H9 (cell line): ENCODE measurements at regions not wholly inside any gene's neighbourhood (a gene's known extent, or its start where the extent isn't known, plus 50 kb on each side); places are given as distances from the start of the nearest gene placed in this dataset.

ENCODE experiments used
- DNase-seq: peaks from one replicate; pipeline ENCODE4 v3.0.0-alpha.2; 2017
- H2AFZ ChIP-seq: one replicate; pipeline ENCODE4 v1.6.1; 2013; ENCODE audit warnings: mild to moderate bottlenecking, low read length, control low read depth, moderate library complexity
- H2AK5ac ChIP-seq: 2 replicates; pipeline ENCODE4 v1.6.1; 2013; ENCODE audit warnings: low read length, control low read depth, mixed read lengths; ENCODE audit not compliant: insufficient read length
- H2BK120ac ChIP-seq: one replicate; pipeline ENCODE4 v1.6.1; 2013; ENCODE audit warnings: low read depth, mild to moderate bottlenecking, low read length, control low read depth, inconsistent platforms; ENCODE audit not compliant: poor library complexity, severe bottlenecking
- H2BK12ac ChIP-seq: 2 replicates; pipeline ENCODE4 v1.6.1; 2013; ENCODE audit warnings: low read length, control low read depth, mixed read lengths, low read depth; ENCODE audit not compliant: insufficient read length
- H2BK15ac ChIP-seq: 2 replicates; pipeline ENCODE4 v1.6.1; 2013; ENCODE audit warnings: low read depth, low read length, control low read depth
- H2BK20ac ChIP-seq: one replicate; pipeline ENCODE4 v1.6.1; 2013; ENCODE audit warnings: low read depth, mild to moderate bottlenecking, low read length, control low read depth, inconsistent platforms; ENCODE audit not compliant: poor library complexity, severe bottlenecking
- H2BK5ac ChIP-seq: 2 replicates; pipeline ENCODE4 v1.6.1; 2013; ENCODE audit warnings: low read length, control low read depth, mixed read lengths; ENCODE audit not compliant: insufficient read length
- H3K14ac ChIP-seq: 2 replicates; pipeline ENCODE4 v1.6.1; 2013; ENCODE audit warnings: low read length, control low read depth; ENCODE audit not compliant: insufficient read depth
- H3K18ac ChIP-seq: 2 replicates; pipeline ENCODE4 v1.6.1; 2013; ENCODE audit warnings: low read depth, mild to moderate bottlenecking, mixed read lengths, low read length, control low read depth; ENCODE audit not compliant: insufficient read length
- H3K23ac ChIP-seq: 2 replicates; pipeline ENCODE4 v1.6.1; 2013; ENCODE audit warnings: low read length, control low read depth, mixed read lengths, low read depth; ENCODE audit not compliant: insufficient read length
- H3K23me2 ChIP-seq: 2 replicates; pipeline ENCODE4 v1.6.1; 2013; ENCODE audit warnings: low read depth, mild to moderate bottlenecking, mixed read lengths, low read length, control low read depth; ENCODE audit not compliant: insufficient read length, poor library complexity, severe bottlenecking
- H3K27ac ChIP-seq: 2 replicates; pipeline ENCODE4 v1.5.1; 2013; ENCODE audit warnings: low read length, control low read depth, mixed read lengths, low read depth; ENCODE audit not compliant: insufficient read length
- H3K27me3 ChIP-seq: 2 replicates; pipeline ENCODE4 v1.6.1; 2013; ENCODE audit warnings: low read length, control low read depth, inconsistent platforms; ENCODE audit not compliant: insufficient read depth
- H3K4ac ChIP-seq: 2 replicates; pipeline ENCODE4 v1.6.1; 2013; ENCODE audit warnings: low read depth, mild to moderate bottlenecking, control low read depth, inconsistent platforms, low read length, moderate library complexity
- H3K4me1 ChIP-seq: 2 replicates; pipeline ENCODE4 v1.6.1; 2013; ENCODE audit warnings: low read length, control low read depth, inconsistent platforms; ENCODE audit not compliant: insufficient read depth
- H3K4me2 ChIP-seq: 2 replicates; pipeline ENCODE4 v1.6.1; 2013; ENCODE audit warnings: low read length, control low read depth, mixed read lengths; ENCODE audit not compliant: insufficient read length, insufficient read depth
- H3K56ac ChIP-seq: 2 replicates; pipeline ENCODE4 v1.6.1; 2013; ENCODE audit warnings: low read depth, mild to moderate bottlenecking, mixed read lengths, low read length, control low read depth; ENCODE audit not compliant: insufficient read length
- H3K79me1 ChIP-seq: 2 replicates; pipeline ENCODE4 v1.6.1; 2013; ENCODE audit warnings: low read depth, mild to moderate bottlenecking, moderate library complexity, low read length, control low read depth, inconsistent platforms; ENCODE audit not compliant: insufficient read depth, poor library complexity, severe bottlenecking
- H3K79me2 ChIP-seq: 2 replicates; pipeline ENCODE4 v1.6.1; 2013; ENCODE audit warnings: low read length, control low read depth, inconsistent platforms; ENCODE audit not compliant: insufficient read depth
- H3K9ac ChIP-seq: 2 replicates; pipeline ENCODE4 v1.6.1; 2013; ENCODE audit warnings: low read length, control low read depth, mixed read lengths; ENCODE audit not compliant: insufficient read length; ENCODE audit errors: extremely low read depth
- H3K9me3 ChIP-seq: one replicate; pipeline ENCODE4 v1.6.1; 2013; ENCODE audit warnings: low read depth, low read length, inconsistent platforms; ENCODE audit not compliant: control insufficient read depth
- H3T11ph ChIP-seq: one replicate; pipeline ENCODE4 v1.6.1; 2013; ENCODE audit warnings: mild to moderate bottlenecking, low read length, control low read depth, inconsistent platforms
- H4K20me1 ChIP-seq: one replicate; pipeline ENCODE4 v1.6.1; 2013; ENCODE audit not compliant: control insufficient read depth, insufficient read length, insufficient read depth
- H4K5ac ChIP-seq: 2 replicates; pipeline ENCODE4 v1.6.1; 2013; ENCODE audit warnings: low read depth, mild to moderate bottlenecking, mixed read lengths, low read length, control low read depth; ENCODE audit not compliant: insufficient read length
- H4K8ac ChIP-seq: replicated peaks from 2 replicates; pipeline ENCODE4 v1.6.1; 2013; ENCODE audit warnings: low read length, control low read depth, mixed read lengths, low read depth; ENCODE audit not compliant: insufficient read length
- H4K91ac ChIP-seq: 2 replicates; pipeline ENCODE4 v1.6.1; 2013; ENCODE audit warnings: low read depth, mild to moderate bottlenecking, moderate library complexity, mixed read lengths, low read length, control low read depth; ENCODE audit not compliant: insufficient read length
- H3K27ac Mint-ChIP-seq, 3 experiments: 2 replicates in 2 of 3; 3 replicates in 1 of 3; pipeline ENCODE4 v1.8.0; 2020 to 2021; ENCODE audit warnings: mixed read lengths in 3 of 3, mild to moderate bottlenecking in 1 of 3, moderate library complexity in 1 of 3
- H3K27me3 Mint-ChIP-seq: 2 replicates; pipeline ENCODE4 v1.8.0; 2021; ENCODE audit warnings: low read depth, mild to moderate bottlenecking, moderate library complexity, mixed read lengths
- H3K36me3 Mint-ChIP-seq, 3 experiments: 2 replicates in 2 of 3; 3 replicates in 1 of 3; pipeline ENCODE4 v1.8.0; 2020 to 2021; ENCODE audit warnings: low read depth in 3 of 3, mixed read lengths in 3 of 3; ENCODE audit not compliant: insufficient read depth in 1 of 3
- H3K4me1 Mint-ChIP-seq, 2 experiments: 2 replicates each; pipeline ENCODE4 v1.8.0; 2020; ENCODE audit warnings: mixed read lengths in 2 of 2
- H3K4me3 Mint-ChIP-seq, 2 experiments: 2 replicates in 1 of 2; 3 replicates in 1 of 2; pipeline ENCODE4 v1.8.0; 2020 to 2021; ENCODE audit warnings: mild to moderate bottlenecking in 2 of 2, mixed read lengths in 2 of 2, moderate library complexity in 1 of 2
- H3K9me3 Mint-ChIP-seq, 2 experiments: 2 replicates in 1 of 2; 3 replicates in 1 of 2; pipeline ENCODE4 v1.8.0; 2020; ENCODE audit warnings: mild to moderate bottlenecking in 2 of 2, mixed read lengths in 2 of 2, moderate library complexity in 1 of 2
- CTCF ChIP-seq: fragments of 200-600 bp; sonication (generic); conservative IDR thresholded peaks from 3 replicates; pipeline ENCODE4 v1.8.0; 2021; ENCODE audit warnings: antibody characterized with exemption, mild to moderate bottlenecking
- WGBS: extraction: QIAGEN DNeasy Blood & Tissue Kit; methylation state at CpG from one replicate; pipeline ENCODE4 v1.1.7; 2013; ENCODE audit warnings: missing lambda C conversion rate, low lambda C conversion rate, mixed read lengths; ENCODE audit not compliant: insufficient read length; ENCODE audit errors: extremely low coverage; 5-methylcytosine and 5-hydroxymethylcytosine counted together

GRCh38 chr15:87481126-87481525 is 775.4 kb downstream of the NTRK3 start:
- Histone ChIP-seq H2BK20ac (no peak overlapping the region), H3K9me3 (no peaks in the 10 kb centered on the region), H2AK5ac (no peak overlapping the region), H3K56ac (no peak overlapping the region), H4K8ac (no peak overlapping the region), H2BK5ac (no peak overlapping the region), H3T11ph (no peak overlapping the region), H3K9ac (no peak overlapping the region), H2AFZ (no peak overlapping the region), H2BK15ac (no peak overlapping the region), H3K14ac (no peak overlapping the region), H4K20me1 (no peaks in the 10 kb centered on the region), H3K18ac (no peak overlapping the region), H2BK12ac (no peak overlapping the region), H4K91ac (no peak overlapping the region), H3K4me1 (no peaks in the 10 kb centered on the region), H4K5ac (no peak overlapping the region), H3K79me2 (no peaks in the 10 kb centered on the region), H3K27me3 (no peaks in the 10 kb centered on the region), H3K27ac (no peak overlapping the region), H3K79me1 (no peaks in the 10 kb centered on the region), H2BK120ac (no peak overlapping the region), H3K4ac (no peak overlapping the region), H3K23ac (no peak overlapping the region), H3K23me2 (no peaks in the 10 kb centered on the region), H3K4me2 (no peak overlapping the region)
- Mint-ChIP-seq H3K36me3 (no peaks in the 10 kb centered on the region), H3K27me3 (no peaks in the 10 kb centered on the region), H3K4me1 (peaks cover 9% of the 10 kb centered on the region in 2 experiments), H3K4me3 (no peak overlapping the region), H3K27ac (no peak overlapping the region), H3K9me3 (no peaks in the 10 kb centered on the region)
- no peak for DNase-seq
- WGBS, result no CpG with 5 or more reads among the region's 3 CpGs
- TF ChIP-seq CTCF, result no peak
